Left cardiac atrium (tissue), 4 donors: ENCODE measurements at regions not wholly inside any gene's neighbourhood (a gene's known extent, or its start where the extent isn't known, plus 50 kb on each side); places are given as distances from the start of the nearest gene placed in this dataset.
A peak's percentile ranks its signal among the peaks of the same experiment; 100 is the strongest.

Source experiments
- ATAC-seq, 2 donors: fragments of 200-7000 bp; cut with Tn5 transposase; one replicate each; pipeline ENCODE4 v1.9.1; 2020; ENCODE audit warnings: mild to moderate bottlenecking in 2 of 2, moderate library complexity in 2 of 2
- DNase-seq: peaks from one replicate; pipeline ENCODE4 v3.0.0-alpha.2; 2020
- intact Hi-C, 2 donors: fragments of 100-400 bp; cut with DNase I; formaldehyde crosslinking; loops; one replicate each; pipeline versions ENCODE4 v1.14.1 to v1.15.1; 2022 to 2023
- microRNA-seq, 2 donors: library from miRNA; unstranded; fragments of <30 nt; microRNA quantifications; one replicate each; pipeline ENCODE4 v1.2.0, GENCODE V29; 2020
- donor health status: DM: no; HTN: yes; CAD: no.
- donor health status: DM: no; HTN: yes; CAD: no; lungs with severe emphysema.
- donor health status: DM: yes; HTN: yes; CAD: no.
- donor health status: Dilated cardiomyopathy.

- ATAC-seq (no peak), DNase-seq (no peak)
- intact Hi-C loops: no loop called here
Observed at GRCh38 chr1:201767339-201767738, 61.6 kb upstream of the IPO9 start.

- DNase-seq (no peak), ATAC-seq (peak; percentile 9 to 25)
- intact Hi-C loops: no loop called here
Observed at GRCh38 chr1:201769072-201769471, 59.9 kb upstream of the IPO9 start.

DNA sequence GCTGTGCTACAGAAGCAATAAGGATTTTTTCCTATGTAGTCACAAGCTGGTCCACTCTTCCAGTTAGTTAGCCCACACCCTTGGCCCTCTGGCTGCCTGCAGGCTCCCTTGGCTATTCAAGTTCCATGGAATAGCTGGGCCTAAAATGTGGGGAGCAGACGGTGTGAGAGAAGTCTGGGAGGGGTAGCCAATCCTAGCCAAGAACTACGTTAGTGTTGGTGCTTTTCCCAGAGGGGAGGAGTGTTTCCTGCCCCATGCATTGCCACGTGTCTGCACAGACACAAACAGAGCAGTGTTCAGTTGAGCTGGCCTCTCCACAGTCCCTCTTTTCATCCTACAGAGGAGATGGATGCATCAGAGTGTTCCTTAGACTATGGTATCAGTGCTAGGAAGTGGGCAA is 59.0 kb upstream of the IPO9 start:
- ATAC-seq (peak; percentile 75 to 76), DNase-seq (peak; percentile 62)
- intact Hi-C loops: no loop called here

DNA sequence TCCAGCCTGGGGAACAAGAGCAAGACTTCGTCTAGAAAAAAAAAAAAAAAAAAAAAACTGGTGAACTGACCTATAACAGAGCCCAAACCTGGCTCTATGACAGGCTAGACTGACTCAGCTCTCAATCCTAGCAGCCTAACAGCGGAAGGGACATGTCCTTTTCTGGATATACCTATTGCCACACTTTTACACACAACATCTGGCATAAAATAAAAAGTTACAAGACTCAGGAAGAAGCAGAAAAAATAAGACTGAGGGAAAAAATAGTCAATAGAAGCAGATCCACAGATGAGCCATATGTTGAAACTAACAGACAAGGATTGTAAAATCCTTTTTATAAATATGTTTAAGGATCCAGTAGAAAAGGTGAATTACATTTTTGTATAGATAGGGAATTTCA is 57.5 kb upstream of the IPO9 start:
- ATAC-seq: no peak
- intact Hi-C loops: no loop called here
- no peak for DNase-seq

DNA sequence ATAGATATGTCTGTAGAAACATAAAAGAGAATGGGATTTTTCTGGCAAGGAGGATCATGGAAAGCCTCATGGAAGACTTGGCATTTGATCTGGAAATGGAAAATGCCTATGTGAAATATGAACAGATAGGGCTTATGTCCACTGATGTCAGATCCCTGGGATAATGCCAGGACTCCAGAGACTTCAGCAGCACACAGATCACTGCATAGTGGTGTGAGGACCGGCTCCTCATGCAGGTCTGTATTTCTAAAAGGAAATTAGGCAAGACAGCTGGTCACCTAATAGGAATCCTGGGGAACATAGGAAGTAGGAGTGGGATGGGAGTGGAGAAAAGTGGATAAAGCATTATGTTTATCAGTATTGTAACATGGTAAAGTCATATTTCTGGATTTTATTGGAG is 56.8 kb upstream of the IPO9 start:
- no peak for DNase-seq
- intact Hi-C loops: no loop called here
- ATAC-seq: no peak

GRCh38 chr1:201773764-201774163 is 55.2 kb upstream of the IPO9 start:
- intact Hi-C loops: no loop called here
- DNase-seq (no peak), ATAC-seq (no peak)

- ATAC-seq (peak in 1 of 2 donors; percentile 25), DNase-seq (no peak)
- intact Hi-C loops: no loop called here
Observed at GRCh38 chr1:201774224-201774982, 54.6 kb upstream of the IPO9 start.

DNA sequence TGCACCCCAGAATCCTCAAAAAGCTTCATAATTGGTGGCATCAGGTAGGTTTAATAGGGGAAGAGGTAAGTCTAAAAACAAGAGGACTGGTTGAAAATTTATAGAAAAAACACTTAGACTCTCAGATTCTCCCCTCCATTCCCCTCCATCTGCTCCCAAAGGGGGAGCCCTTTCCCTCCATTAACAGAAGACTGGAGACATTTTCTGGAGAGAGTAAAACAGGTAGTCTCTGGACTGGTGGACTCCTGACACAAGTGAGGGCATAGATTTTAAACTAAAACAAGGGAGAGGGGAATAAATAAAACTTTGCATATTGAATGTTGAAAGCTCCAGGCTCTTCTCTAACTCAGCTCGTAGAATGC is 54.0 kb upstream of the IPO9 start:
- intact Hi-C loops: no loop called here

GRCh38 chr1:201775380-201775779 is 53.6 kb upstream of the IPO9 start:
- peak in 1 of 2 donors; percentile 54 for ATAC-seq
- DNase-seq: no peak
- intact Hi-C loops: no loop called here

More for the DNA sequence above, 54.0 kb upstream of the IPO9 start:
- ATAC-seq (no peak), DNase-seq (no peak)

GRCh38 chr1:201778279-201779065 is 50.5 kb upstream of the IPO9 start:
- peak; percentile 58 to 70 for ATAC-seq

More at GRCh38 chr1:201778279-201779065, 50.5 kb upstream of the IPO9 start:
- intact Hi-C loops: no loop called here
- no peak for DNase-seq

Small RNAs in the stretch of these regions (microRNA-seq; reads per million reads assigned to microRNA genes)
- gene MIR5191: 0 reads per million in 2 donors
